Kidney (tissue), 13 donors: ENCODE measurements at regions not wholly inside any gene's neighbourhood (a gene's known extent, or its start where the extent isn't known, plus 50 kb on each side); places are given as distances from the start of the nearest gene placed in this dataset.

Experiments used
- DNase-seq, 5 donors: peaks; one replicate each; pipeline ENCODE4 v3.0.0-alpha.2; 2013 to 2020
- FAIRE-seq: peaks from 2 replicates; lab custom pipeline; 2012; peaks lifted over from hg19 to GRCh38; lab: Jason Lieb, UNC
- H3K27ac ChIP-seq, 2 donors: one replicate each; pipeline ENCODE4 v1.7.0; 2013; ENCODE audit warnings: low read depth in 2 of 2, low read length in 2 of 2, inconsistent platforms in 1 of 2
- H3K27me3 ChIP-seq: one replicate; pipeline ENCODE4 v1.7.1; 2013; ENCODE audit warnings: low read length, inconsistent platforms; ENCODE audit not compliant: control insufficient read depth, insufficient read depth
- H3K36me3 ChIP-seq, 3 donors: one replicate each; pipeline versions ENCODE4 v1.7.0 to v1.7.1; 2013; ENCODE audit warnings: low read length in 3 of 3, control low read depth in 1 of 3, inconsistent platforms in 1 of 3; ENCODE audit not compliant: insufficient read depth in 3 of 3, control insufficient read depth in 2 of 3
- H3K4me1 ChIP-seq, 3 donors: one replicate each; pipeline versions ENCODE4 v1.7.0 to v1.7.1; 2013; ENCODE audit warnings: low read length in 3 of 3, inconsistent platforms in 1 of 3, low read depth in 1 of 3; ENCODE audit not compliant: control insufficient read depth in 2 of 3, insufficient read depth in 2 of 3
- H3K4me3 ChIP-seq, 3 donors: one replicate each; pipeline versions ENCODE4 v1.7.0 to v1.8.1; 2013; ENCODE audit warnings: low read length in 3 of 3, control low read depth in 1 of 3, inconsistent platforms in 1 of 3
- H3K9ac ChIP-seq, 3 donors: one replicate each; pipeline versions ENCODE4 v1.7.0 to v1.7.1; 2013; ENCODE audit warnings: low read length in 3 of 3, control low read depth in 1 of 3, inconsistent platforms in 1 of 3
- H3K9me3 ChIP-seq, 3 donors: one replicate each; pipeline versions ENCODE4 v1.7.0 to v1.7.1; 2013; ENCODE audit warnings: low read length in 3 of 3, control low read depth in 1 of 3, inconsistent platforms in 1 of 3; ENCODE audit not compliant: control insufficient read depth in 2 of 3, insufficient read depth in 1 of 3
- CTCF ChIP-seq: IDR thresholded peaks from 3 replicates; pipeline ENCODE4 v1.5.1; 2012; ENCODE audit warnings: mild to moderate bottlenecking, moderate library complexity, borderline replicate concordance; ENCODE audit not compliant: insufficient read depth; ENCODE audit errors: extremely low read depth
- intact Hi-C: fragments of 100-400 bp; cut with DNase I; formaldehyde crosslinking; loops from one replicate; pipeline ENCODE4 v1.11.1; 2022
- donor health status: control.
- donor health status: control.
- donor health status: control.
- donor health status: control.
- donor health status: control.
- donor health status: DM: yes; HTN: yes; CAD: no.
- donor health status: Normal renal cell carcinoma (clear cell type).

DNA sequence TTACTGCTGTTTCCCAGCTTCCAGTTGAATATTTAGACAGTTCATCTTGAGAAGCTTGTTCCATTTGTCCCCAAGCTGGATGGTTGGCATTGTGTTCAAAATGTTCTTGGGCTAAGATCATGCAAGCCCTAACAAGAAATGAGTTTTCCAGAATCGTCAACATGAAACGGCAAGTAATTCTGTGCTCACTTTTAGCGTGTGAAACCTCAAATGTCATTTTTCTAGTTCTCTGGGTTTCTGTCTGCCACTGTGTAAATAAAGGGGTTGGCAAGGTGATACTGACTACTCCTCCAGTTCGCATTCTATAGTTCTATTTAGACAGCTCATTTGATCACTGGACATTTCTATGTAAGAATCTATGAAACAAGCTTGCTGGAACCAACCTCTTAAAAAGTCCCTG, 194.0 kb downstream of the AHR start:
- intact Hi-C loops, result no loop called here
- TF ChIP-seq CTCF, result no peak
- H3K4me3 ChIP-seq, result no peak overlapping the region
- H3K9me3 ChIP-seq, result no peaks in the 10 kb centered on the region
- DNase-seq, result no peak
- H3K36me3 ChIP-seq, result no peaks in the 10 kb centered on the region
- FAIRE-seq, result no peak
- H3K9ac ChIP-seq, result no peak overlapping the region
- H3K4me1 ChIP-seq, result no peaks in the 10 kb centered on the region
- H3K27me3 ChIP-seq, result no peaks in the 10 kb centered on the region
- no peak overlapping the region for H3K27ac ChIP-seq

DNA sequence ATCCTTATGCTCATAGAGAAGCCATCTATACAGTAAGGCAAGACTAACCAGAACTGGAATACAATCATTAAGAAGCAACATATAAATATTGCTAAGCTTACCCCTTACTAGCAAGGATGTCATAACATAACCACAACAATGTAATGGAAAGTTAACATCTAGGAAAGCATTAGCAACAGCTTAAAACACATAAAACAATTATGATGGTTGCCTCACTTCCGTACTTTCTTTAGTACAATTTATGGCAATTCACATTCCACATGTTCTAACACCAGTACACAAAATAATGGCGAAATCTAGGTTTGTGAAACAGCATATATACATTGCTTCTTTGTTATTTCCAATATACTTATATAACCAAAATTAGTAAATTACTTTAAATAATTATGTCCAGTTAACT, 195.0 kb downstream of the AHR start:
- FAIRE-seq (no peak), DNase-seq (no peak)
- no peaks in the 10 kb centered on the region for H3K27me3 ChIP-seq
- H3K27ac ChIP-seq, result no peak overlapping the region
- H3K9ac ChIP-seq, result no peak overlapping the region
- no peak for TF ChIP-seq CTCF
- H3K9me3 ChIP-seq, result no peaks in the 10 kb centered on the region
- H3K4me3 ChIP-seq, result no peak overlapping the region
- intact Hi-C loops, result no loop called here
- H3K36me3 ChIP-seq, result no peaks in the 10 kb centered on the region
- no peaks in the 10 kb centered on the region for H3K4me1 ChIP-seq

- intact Hi-C loops, result no loop called here
Observed at GRCh38 chr7:17495655-17496394, 197.4 kb downstream of the AHR start.

More at GRCh38 chr7:17495655-17496394, 197.4 kb downstream of the AHR start:
- DNase-seq (no peak), FAIRE-seq (no peak)
- Histone ChIP-seq H3K4me1 (no peaks in the 10 kb centered on the region), H3K4me3 (no peak overlapping the region), H3K36me3 (no peaks in the 10 kb centered on the region), H3K27ac (no peak overlapping the region), H3K9me3 (no peaks in the 10 kb centered on the region), H3K9ac (no peak overlapping the region), H3K27me3 (no peaks in the 10 kb centered on the region)
- no peak for TF ChIP-seq CTCF
